Coronary artery (tissue), 2 donors: ENCODE measurements at regions not wholly inside any gene's neighbourhood (a gene's known extent, or its start where the extent isn't known, plus 50 kb on each side); places are given as distances from the start of the nearest gene placed in this dataset.

Experiments
- DNase-seq: peaks from one replicate; pipeline ENCODE4 v3.0.0-alpha.2; 2017; ENCODE audit warnings: low spot score
- H3K27ac ChIP-seq, 2 donors: fragments of 200-600 bp; sonication (generic); one replicate each; pipeline ENCODE4 v1.5.1; 2016 to 2019
- H3K4me3 ChIP-seq: fragments of 200-600 bp; sonication (generic); 2 replicates; pipeline ENCODE4 v1.5.1; 2016; ENCODE audit warnings: mild to moderate bottlenecking, moderate library complexity
- TF ChIP-seq, protein P1 (sequence below): fragments of 200-600 bp; sonication (generic); IDR thresholded peaks from one replicate; pipeline ENCODE4 v1.5.1; 2019; ENCODE audit warnings: antibody characterized with exemption

DNA sequence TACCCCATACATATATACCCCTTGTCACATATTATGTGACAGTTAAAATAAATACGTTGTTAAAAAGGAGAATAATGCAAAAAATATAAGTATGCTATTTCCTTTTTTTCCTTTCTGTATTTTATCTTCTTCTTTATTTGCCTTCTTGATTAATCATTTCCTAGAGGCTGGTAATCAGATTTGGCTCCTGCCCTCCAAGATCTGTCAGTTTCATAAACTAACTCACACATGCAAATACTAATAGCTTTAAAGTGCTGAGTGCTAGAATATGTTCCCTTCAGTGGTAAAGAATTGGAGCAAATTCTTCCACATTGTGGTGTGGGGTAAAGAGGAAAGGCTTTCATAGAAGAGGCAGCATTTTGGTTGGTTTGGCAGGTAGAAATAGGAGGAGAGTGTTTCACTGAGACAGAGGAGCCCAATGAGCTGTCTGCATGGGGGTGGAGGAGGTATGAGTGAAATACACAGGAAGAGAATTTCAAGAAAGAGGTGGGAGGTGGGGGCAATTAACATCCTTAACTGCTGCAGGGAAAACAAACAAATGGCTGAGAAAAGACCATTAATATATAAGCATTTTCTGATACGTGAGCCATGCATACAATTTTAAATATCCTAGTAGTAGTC is 523.9 kb downstream of the BMP2 start:
- TF ChIP-seq, protein P1, sequence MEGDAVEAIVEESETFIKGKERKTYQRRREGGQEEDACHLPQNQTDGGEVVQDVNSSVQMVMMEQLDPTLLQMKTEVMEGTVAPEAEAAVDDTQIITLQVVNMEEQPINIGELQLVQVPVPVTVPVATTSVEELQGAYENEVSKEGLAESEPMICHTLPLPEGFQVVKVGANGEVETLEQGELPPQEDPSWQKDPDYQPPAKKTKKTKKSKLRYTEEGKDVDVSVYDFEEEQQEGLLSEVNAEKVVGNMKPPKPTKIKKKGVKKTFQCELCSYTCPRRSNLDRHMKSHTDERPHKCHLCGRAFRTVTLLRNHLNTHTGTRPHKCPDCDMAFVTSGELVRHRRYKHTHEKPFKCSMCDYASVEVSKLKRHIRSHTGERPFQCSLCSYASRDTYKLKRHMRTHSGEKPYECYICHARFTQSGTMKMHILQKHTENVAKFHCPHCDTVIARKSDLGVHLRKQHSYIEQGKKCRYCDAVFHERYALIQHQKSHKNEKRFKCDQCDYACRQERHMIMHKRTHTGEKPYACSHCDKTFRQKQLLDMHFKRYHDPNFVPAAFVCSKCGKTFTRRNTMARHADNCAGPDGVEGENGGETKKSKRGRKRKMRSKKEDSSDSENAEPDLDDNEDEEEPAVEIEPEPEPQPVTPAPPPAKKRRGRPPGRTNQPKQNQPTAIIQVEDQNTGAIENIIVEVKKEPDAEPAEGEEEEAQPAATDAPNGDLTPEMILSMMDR = no peak
- no peak overlapping the region for H3K4me3 ChIP-seq
- DNase-seq = no peak
- H3K27ac ChIP-seq = no peak overlapping the region

DNA sequence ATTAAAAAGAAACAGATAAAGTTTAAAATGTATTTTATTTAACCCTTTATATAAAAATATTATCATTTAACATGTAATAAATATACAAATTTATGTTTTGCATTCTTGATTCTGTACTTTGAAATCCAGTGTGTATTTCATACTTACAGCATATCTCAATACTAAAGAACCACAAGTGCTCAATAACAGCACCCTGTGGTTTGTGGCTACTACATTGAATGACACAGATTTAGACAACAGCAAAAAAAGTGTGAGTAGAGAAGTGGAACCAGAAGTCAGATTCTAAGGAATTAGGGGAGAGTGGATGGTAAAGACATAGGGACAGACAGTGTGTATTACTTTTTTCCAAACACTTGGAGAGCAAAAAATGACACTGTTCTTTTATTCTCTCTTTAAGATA is 524.5 kb downstream of the BMP2 start:
- DNase-seq = no peak
- Histone ChIP-seq H3K4me3 (no peak overlapping the region), H3K27ac (no peak overlapping the region)
- TF ChIP-seq, protein P1 = no peak

DNA sequence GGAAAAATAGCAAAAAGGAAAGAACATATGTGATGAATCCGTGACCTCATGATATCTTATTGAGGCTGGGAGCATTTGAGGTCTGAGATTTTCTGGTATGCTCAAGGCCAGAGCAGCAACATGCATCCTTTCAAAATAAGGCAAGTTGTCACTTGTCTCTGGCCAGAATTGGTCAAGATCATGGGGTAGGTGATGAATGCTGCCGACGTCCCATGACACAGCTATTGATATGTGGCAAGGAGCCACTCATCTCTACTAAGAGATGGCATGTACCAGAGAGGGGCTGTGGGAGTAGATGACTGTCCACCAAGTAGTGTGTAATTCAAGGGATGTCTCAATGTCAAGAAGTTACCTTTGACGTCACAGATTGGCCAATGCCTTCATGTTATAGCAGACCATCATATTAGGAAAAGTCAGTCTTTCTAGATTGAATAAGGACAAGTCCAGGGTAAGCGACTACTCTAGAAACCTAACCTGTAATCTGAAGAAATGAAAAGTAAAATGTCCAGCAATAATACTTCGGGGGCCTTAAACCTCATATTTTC is 527.4 kb downstream of the BMP2 start:
- TF ChIP-seq, protein P1 = no peak
- DNase-seq = no peak
- Histone ChIP-seq H3K27ac (no peak overlapping the region), H3K4me3 (no peak overlapping the region)

DNA sequence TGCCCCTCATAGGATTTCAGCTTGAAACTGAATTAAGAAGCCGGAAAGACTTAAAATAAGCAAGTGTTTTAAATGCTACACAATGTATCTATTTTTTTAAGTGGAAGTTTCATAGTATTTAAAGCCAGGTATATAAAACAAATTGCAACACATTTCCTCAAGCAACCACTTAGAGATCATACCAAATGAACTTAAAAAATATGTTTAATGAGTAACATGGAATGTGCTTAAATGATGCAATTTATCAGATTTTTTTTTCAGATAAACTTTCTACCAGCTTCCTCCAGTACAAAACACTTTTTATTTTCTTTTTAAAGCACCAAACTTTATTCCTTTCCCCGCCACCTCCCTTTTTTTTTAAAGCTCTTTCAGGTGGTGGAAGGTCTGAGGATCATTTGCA is 534.3 kb downstream of the BMP2 start:
- H3K4me3 ChIP-seq = no peak overlapping the region
- H3K27ac ChIP-seq = no peak overlapping the region
- TF ChIP-seq, protein P1 = no peak
- no peak for DNase-seq

DNA sequence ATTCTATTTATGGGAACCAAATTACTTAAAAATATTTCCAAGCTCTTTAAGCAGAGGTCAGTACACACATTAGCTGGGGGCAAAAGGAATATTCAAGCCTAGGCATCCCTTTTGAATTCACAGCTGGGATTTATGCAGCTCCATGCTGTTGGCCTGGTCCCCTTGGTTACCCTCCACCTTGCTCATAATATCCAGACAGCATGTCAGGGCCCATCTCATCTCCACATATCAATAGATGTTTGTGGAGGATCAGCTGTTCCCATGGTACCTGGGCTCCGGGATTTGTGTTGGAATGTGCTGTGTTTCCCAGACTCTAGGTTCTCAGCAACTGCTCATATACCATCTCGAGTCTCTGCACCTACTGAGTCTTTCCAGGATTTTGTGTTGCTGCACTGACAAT is 534.8 kb downstream of the BMP2 start:
- TF ChIP-seq, protein P1 = no peak
- Histone ChIP-seq H3K4me3 (no peak overlapping the region), H3K27ac (no peak overlapping the region)
- DNase-seq = no peak

DNA sequence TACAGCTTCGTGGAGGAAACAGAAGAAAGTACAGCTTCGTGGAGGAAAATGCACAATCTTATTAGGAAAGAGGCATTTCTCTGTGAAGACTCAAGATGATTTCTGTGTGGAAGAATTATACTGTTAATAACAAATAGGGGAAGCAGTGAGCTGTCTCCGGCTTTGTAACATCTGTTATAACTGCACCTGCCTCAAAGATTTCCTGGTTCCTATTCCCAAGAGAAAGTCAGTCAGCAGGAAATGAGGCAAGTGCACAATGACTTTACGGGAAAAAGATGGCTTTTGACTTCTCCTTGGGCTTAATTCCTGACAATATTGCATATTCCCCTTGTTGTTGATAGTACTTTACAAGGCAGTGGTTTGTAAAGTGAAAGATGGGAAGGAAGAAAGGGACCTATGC is 538.5 kb downstream of the BMP2 start:
- no peak overlapping the region for H3K27ac ChIP-seq
- TF ChIP-seq, protein P1 = no peak
- no peak for DNase-seq

DNA sequence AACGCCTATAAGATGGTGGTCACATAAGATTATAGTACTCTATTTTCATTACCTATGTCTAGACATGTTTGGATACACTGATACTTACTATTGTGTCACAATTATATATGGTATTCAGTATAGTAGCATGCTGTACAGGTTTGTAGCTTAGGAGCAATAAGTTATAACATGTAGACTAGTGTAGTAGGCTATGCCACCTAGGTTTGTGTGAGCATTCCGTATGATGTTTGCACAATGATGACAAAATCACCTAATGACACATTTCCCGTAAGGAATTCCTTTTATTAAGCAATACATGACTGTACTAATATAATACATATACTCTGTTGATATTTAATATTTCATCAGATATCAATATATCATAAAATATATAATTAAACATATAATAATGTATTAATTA is 540.7 kb downstream of the BMP2 start:
- TF ChIP-seq, protein P1 = no peak
- no peak for DNase-seq
- no peak overlapping the region for H3K4me3 ChIP-seq

More for the DNA sequence above, 538.5 kb downstream of the BMP2 start:
- no peak overlapping the region for H3K4me3 ChIP-seq

More for the DNA sequence above, 540.7 kb downstream of the BMP2 start:
- no peak overlapping the region for H3K27ac ChIP-seq
